Gastrocnemius medialis (tissue), 4 donors: ENCODE measurements at regions not wholly inside any gene's neighbourhood (a gene's known extent, or its start where the extent isn't known, plus 50 kb on each side); places are given as distances from the start of the nearest gene placed in this dataset.
A peak's percentile ranks its signal among the peaks of the same experiment; 100 is the strongest.

Experiments used
- ATAC-seq, 2 donors: fragments of 150-250 bp; one replicate each; pipeline ENCODE4 v1.9.1; 2016
- DNase-seq, 2 donors: peaks; one replicate each; pipeline ENCODE4 v3.0.0-alpha.2; 2019
- H3K27ac ChIP-seq, 4 donors: fragments of 200-600 bp; sonication (generic); 1 replicate in 1 of 4; 2 replicates in 3 of 4; pipeline ENCODE4 v1.5.1; 2016 to 2018; ENCODE audit warnings: mild to moderate bottlenecking in 2 of 4, moderate library complexity in 1 of 4
- H3K27me3 ChIP-seq, 3 donors: fragments of 200-600 bp; sonication (generic) in 2 of 3; 1 replicate in 1 of 3; 2 replicates in 2 of 3; pipeline versions ENCODE4 v1.5.1 to v1.6.0; 2016 to 2019; ENCODE audit warnings: mild to moderate bottlenecking in 1 of 3, moderate library complexity in 1 of 3
- H3K36me3 ChIP-seq, 2 donors: fragments of 200-600 bp; sonication (generic) in 1 of 2; one replicate each; pipeline ENCODE4 v1.5.1; 2017 to 2018
- H3K4me1 ChIP-seq, 2 donors: fragments of 200-600 bp; sonication (generic) in 1 of 2; one replicate each; pipeline ENCODE4 v1.5.1; 2016 to 2017; ENCODE audit warnings: mild to moderate bottlenecking in 2 of 2
- H3K4me3 ChIP-seq, 4 donors: fragments of 200-600 bp; sonication (generic) in 3 of 4; 1 replicate in 1 of 4; 2 replicates in 3 of 4; pipeline ENCODE4 v1.5.1; 2016 to 2019; ENCODE audit warnings: mild to moderate bottlenecking in 2 of 4
- H3K9me3 ChIP-seq, 3 donors: fragments of 200-600 bp; sonication (generic) in 2 of 3; 1 replicate in 1 of 3; 2 replicates in 2 of 3; pipeline ENCODE4 v1.5.1; 2016 to 2019
- POLR2A ChIP-seq, 2 donors: fragments of 450-650 bp; IDR thresholded peaks; one replicate each; pipeline ENCODE4 v1.6.1; 2017; ENCODE audit warnings: antibody characterized with exemption in 2 of 2, mild to moderate bottlenecking in 2 of 2, moderate library complexity in 2 of 2
- in situ Hi-C, 4 donors: fragments of 200-750 bp; cut with MboI; loops; one replicate each; pipeline versions ENCODE4 v1.15.0 to v1.8.0; 2017; ENCODE audit warnings: low sequenced_read_pairs in 4 of 4
- intact Hi-C: fragments of 100-400 bp; cut with DNase I; formaldehyde crosslinking; loops from one replicate; pipeline ENCODE4 v1.15.1; 2023; ENCODE audit warnings: low total_unique reads
- TF ChIP-seq, protein P1 (sequence below), 5 experiments: fragments of 450-650 bp in 3 of 5; fragments of 200-600 bp in 2 of 5; sonication (generic) in 2 of 5; IDR thresholded peaks in 4 of 5; conservative IDR thresholded peaks in 1 of 5; 1 replicate in 4 of 5; 2 replicates in 1 of 5; pipeline ENCODE4 v1.5.1; 2016 to 2019; ENCODE audit warnings: antibody characterized with exemption in 5 of 5, mild to moderate bottlenecking in 3 of 5, moderate library complexity in 3 of 5

DNA sequence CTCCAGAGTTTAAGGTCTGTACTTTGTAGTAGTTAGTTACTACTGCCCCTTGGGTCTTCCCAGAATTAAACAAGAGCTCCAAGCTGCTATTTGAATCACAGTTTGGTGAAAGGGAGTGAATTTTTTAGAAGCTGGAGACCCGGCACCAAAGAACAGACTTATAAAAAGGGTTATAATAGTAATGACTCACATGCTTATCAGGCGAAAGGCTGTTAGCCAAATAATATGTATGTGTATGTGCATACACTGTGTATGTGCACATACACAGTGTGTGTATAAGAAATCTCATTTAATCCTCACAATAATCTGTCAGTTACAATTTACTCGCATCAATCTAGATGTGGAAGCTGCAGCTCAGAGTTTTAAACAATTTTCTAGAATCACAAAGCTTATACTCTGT lies 59.5 kb upstream of the ITGA1 start:
- intact Hi-C loops: no loop called here
- H3K4me3 ChIP-seq: no peak overlapping the region

DNA sequence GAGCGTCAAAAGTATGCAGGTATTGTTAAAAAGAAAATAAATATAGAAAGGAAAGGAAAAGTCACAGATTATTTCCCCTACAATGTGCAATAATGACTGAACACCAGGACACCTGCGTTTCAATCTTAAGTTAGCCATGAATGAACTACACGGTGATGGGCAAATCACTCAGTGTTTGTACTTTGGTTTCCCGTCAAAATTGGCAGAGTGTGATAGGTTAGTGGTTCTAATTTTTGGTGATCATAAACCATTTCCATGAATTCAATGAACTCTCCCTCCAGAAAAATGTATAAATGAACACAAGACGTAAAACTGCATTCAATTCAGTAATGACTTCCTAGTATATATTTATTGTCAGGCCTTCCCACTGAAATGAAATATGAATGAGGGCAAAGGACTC lies 59.0 kb upstream of the ITGA1 start:
- H3K27ac ChIP-seq: peak overlapping the region in 2 of 4 donors; percentile 48 to 53
- no peaks in the 10 kb centered on the region for H3K36me3 ChIP-seq
- intact Hi-C loops: no loop called here
- in situ Hi-C loops: no loop called here
- ATAC-seq (no peak), DNase-seq (no peak)
- H3K4me1 ChIP-seq: peaks cover 5 to 16% of the 10 kb centered on the region in 2 donors
- TF ChIP-seq, protein P1, sequence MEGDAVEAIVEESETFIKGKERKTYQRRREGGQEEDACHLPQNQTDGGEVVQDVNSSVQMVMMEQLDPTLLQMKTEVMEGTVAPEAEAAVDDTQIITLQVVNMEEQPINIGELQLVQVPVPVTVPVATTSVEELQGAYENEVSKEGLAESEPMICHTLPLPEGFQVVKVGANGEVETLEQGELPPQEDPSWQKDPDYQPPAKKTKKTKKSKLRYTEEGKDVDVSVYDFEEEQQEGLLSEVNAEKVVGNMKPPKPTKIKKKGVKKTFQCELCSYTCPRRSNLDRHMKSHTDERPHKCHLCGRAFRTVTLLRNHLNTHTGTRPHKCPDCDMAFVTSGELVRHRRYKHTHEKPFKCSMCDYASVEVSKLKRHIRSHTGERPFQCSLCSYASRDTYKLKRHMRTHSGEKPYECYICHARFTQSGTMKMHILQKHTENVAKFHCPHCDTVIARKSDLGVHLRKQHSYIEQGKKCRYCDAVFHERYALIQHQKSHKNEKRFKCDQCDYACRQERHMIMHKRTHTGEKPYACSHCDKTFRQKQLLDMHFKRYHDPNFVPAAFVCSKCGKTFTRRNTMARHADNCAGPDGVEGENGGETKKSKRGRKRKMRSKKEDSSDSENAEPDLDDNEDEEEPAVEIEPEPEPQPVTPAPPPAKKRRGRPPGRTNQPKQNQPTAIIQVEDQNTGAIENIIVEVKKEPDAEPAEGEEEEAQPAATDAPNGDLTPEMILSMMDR (IDR thresholded peaks at IDR 0.05 in 4 of 5, conservative IDR thresholded peaks at IDR 0.05 in 1 of 5): no peak
- no peak for TF ChIP-seq POLR2A (IDR thresholded peaks at IDR 0.05)
- H3K4me3 ChIP-seq: no peak overlapping the region
- H3K9me3 ChIP-seq: no peaks in the 10 kb centered on the region
- H3K27me3 ChIP-seq: no peaks in the 10 kb centered on the region

More for the DNA sequence above, 59.5 kb upstream of the ITGA1 start:
- Histone ChIP-seq H3K27me3 (no peaks in the 10 kb centered on the region), H3K27ac (peak overlapping the region; percentile 27 to 54 (median 50)), H3K36me3 (no peaks in the 10 kb centered on the region), H3K4me1 (peaks cover 5 to 16% of the 10 kb centered on the region in 2 donors), H3K9me3 (no peaks in the 10 kb centered on the region)
- TF ChIP-seq POLR2A (IDR thresholded peaks at IDR 0.05): no peak
- TF ChIP-seq, protein P1 (IDR thresholded peaks at IDR 0.05 in 4 of 5, conservative IDR thresholded peaks at IDR 0.05 in 1 of 5): no peak
- DNase-seq (no peak), ATAC-seq (no peak)
- in situ Hi-C loops: no loop called here

DNA sequence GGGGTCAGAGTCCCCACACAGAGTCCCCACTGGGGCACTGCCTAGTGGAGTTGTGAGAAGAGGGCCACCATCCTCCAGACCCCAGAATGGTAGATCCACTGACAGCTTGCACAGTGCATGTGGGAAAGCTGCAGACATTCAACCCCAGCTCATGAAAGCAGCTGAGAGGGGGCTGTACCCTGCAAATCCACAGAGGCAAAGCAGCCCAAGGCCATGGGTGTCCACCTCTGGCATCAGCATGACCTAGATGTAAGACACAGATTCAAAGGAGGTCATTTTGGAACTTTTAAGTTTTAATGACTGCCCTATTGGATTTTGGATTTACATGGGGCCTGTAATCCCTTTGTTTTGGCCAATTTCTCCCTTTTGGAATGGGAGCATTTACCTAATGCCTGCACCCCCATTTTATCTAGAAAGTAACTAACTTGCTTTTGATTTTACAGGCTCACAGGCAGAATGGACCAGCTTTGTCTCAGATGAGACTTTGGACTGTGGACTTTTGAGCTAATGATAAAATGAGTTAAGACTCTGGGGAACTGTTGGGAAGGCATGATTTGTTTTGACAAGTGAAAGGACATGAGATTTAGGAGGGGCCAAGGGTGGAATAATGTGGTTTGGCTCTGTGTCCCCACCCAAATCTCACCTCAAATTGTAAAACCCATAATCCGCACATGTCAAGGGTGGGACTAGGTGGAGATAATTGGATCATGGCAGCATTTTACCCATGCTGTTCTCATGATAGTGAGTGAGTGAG lies 56.3 kb upstream of the ITGA1 start:
- no peaks in the 10 kb centered on the region for H3K27me3 ChIP-seq
- DNase-seq (no peak), ATAC-seq (no peak)
- in situ Hi-C loops: no loop called here
- intact Hi-C loops: no loop called here
- H3K4me1 ChIP-seq: peaks cover 0 to 8% of the 10 kb centered on the region in 2 donors
- TF ChIP-seq, protein P1 (IDR thresholded peaks at IDR 0.05 in 4 of 5, conservative IDR thresholded peaks at IDR 0.05 in 1 of 5): no peak
- TF ChIP-seq POLR2A (IDR thresholded peaks at IDR 0.05): no peak
- H3K36me3 ChIP-seq: no peaks in the 10 kb centered on the region
- no peaks in the 10 kb centered on the region for H3K9me3 ChIP-seq
- H3K27ac ChIP-seq: no peak overlapping the region
- H3K4me3 ChIP-seq: no peak overlapping the region

GRCh38 chr5:52734557-52734956 lies 53.2 kb upstream of the ITGA1 start:
- no peak overlapping the region for H3K27ac ChIP-seq
- DNase-seq (no peak), ATAC-seq (no peak)
- intact Hi-C loops (no loop called here), in situ Hi-C loops (no loop called here)
- TF ChIP-seq POLR2A (IDR thresholded peaks at IDR 0.05): no peak
- no peaks in the 10 kb centered on the region for H3K4me1 ChIP-seq
- no peak overlapping the region for H3K4me3 ChIP-seq
- H3K9me3 ChIP-seq: no peaks in the 10 kb centered on the region
- no peaks in the 10 kb centered on the region for H3K27me3 ChIP-seq
- H3K36me3 ChIP-seq: no peaks in the 10 kb centered on the region

DNA sequence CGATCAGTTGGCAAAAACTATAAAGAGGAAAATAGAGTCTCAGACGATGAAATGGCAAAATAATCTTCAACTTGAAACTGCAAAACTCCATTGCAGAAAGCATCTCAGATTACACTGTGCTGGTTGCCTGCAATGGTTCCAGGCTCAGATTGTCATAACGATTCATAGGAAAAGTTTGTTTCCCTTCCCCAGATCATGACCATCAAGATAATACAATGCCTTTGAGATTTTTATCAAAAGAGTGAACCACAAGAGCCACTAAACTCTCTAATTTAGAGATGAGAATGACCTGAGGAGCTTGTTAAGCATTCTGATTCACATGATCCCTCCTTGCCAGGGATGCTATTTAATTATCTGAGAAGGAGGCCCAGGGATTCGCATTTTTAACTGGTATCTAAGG lies 52.6 kb upstream of the ITGA1 start:
- Histone ChIP-seq H3K36me3 (no peaks in the 10 kb centered on the region), H3K4me3 (no peak overlapping the region), H3K9me3 (no peaks in the 10 kb centered on the region), H3K27ac (no peak overlapping the region), H3K27me3 (no peaks in the 10 kb centered on the region), H3K4me1 (no peaks in the 10 kb centered on the region)
- TF ChIP-seq, protein P1 (IDR thresholded peaks at IDR 0.05 in 4 of 5, conservative IDR thresholded peaks at IDR 0.05 in 1 of 5): no peak
- no peak for TF ChIP-seq POLR2A (IDR thresholded peaks at IDR 0.05)
- in situ Hi-C loops: no loop called here
- DNase-seq (no peak), ATAC-seq (no peak)
- intact Hi-C loops: no loop called here
